KMS-11 (cell line): ENCODE measurements at regions not wholly inside any gene's neighbourhood (a gene's known extent, or its start where the extent isn't known, plus 50 kb on each side); places are given as distances from the start of the nearest gene placed in this dataset.

Source experiments
- H2AFZ ChIP-seq: fragments of 200-600 bp; sonication (generic); 2 replicates; pipeline ENCODE4 v1.6.1; 2016; ENCODE audit warnings: antibody characterized with exemption, mixed run types, low read depth
- H3K27ac ChIP-seq: fragments of 200-600 bp; sonication (generic); 2 replicates; pipeline ENCODE4 v1.6.1; 2016; ENCODE audit warnings: mild to moderate bottlenecking, mixed run types
- H3K27me3 ChIP-seq: fragments of 200-600 bp; sonication (generic); 2 replicates; pipeline ENCODE4 v1.6.1; 2017; ENCODE audit warnings: mild to moderate bottlenecking, low read depth, mixed run types, moderate library complexity; ENCODE audit not compliant: insufficient read depth
- H3K36me3 ChIP-seq: fragments of 200-600 bp; sonication (generic); 2 replicates; pipeline ENCODE4 v1.6.1; 2017; ENCODE audit warnings: mild to moderate bottlenecking, mixed run types; ENCODE audit not compliant: insufficient read depth
- H3K4me1 ChIP-seq: fragments of 200-600 bp; sonication (generic); 2 replicates; pipeline ENCODE4 v1.6.1; 2016; ENCODE audit warnings: mild to moderate bottlenecking, low read depth, mixed run types; ENCODE audit not compliant: poor library complexity, severe bottlenecking
- H3K4me2 ChIP-seq: fragments of 200-600 bp; sonication (generic); 2 replicates; pipeline ENCODE4 v1.7.0; 2016; ENCODE audit warnings: mild to moderate bottlenecking, mixed run types
- H3K4me3 ChIP-seq: fragments of 200-600 bp; sonication (generic); IDR thresholded peaks from 2 replicates; pipeline ENCODE4 v1.6.1; 2017; ENCODE audit warnings: low read depth, low read length, mixed read lengths; ENCODE audit not compliant: insufficient read depth
- H3K79me2 ChIP-seq: fragments of 200-600 bp; sonication (generic); 2 replicates; pipeline ENCODE4 v1.6.1; 2016; ENCODE audit warnings: low read depth, mixed run types; ENCODE audit not compliant: insufficient read depth
- H3K9ac ChIP-seq: fragments of 200-600 bp; sonication (generic); 2 replicates; pipeline ENCODE4 v1.6.1; 2016; ENCODE audit warnings: mild to moderate bottlenecking, mixed run types
- H4K20me1 ChIP-seq: fragments of 200-600 bp; sonication (generic); 2 replicates; pipeline ENCODE4 v1.6.1; 2016; ENCODE audit warnings: mild to moderate bottlenecking, mixed run types; ENCODE audit not compliant: insufficient read depth
- CTCF ChIP-seq: fragments of 200-600 bp; sonication (generic); conservative IDR thresholded peaks from 2 replicates; pipeline ENCODE4 v1.6.1; 2017; ENCODE audit warnings: low read depth, mild to moderate bottlenecking, antibody characterized with exemption, low read length, moderate library complexity, mixed read lengths

- H2AFZ ChIP-seq, result no peak overlapping the region
- no peak overlapping the region for H3K9ac ChIP-seq
- H3K4me2 ChIP-seq, result no peak overlapping the region
- H3K36me3 ChIP-seq, result no peaks in the 10 kb centered on the region
- H3K27ac ChIP-seq, result no peak overlapping the region
- no peaks in the 10 kb centered on the region for H4K20me1 ChIP-seq
- H3K79me2 ChIP-seq, result no peaks in the 10 kb centered on the region
- no peak overlapping the region for H3K4me3 ChIP-seq
- no peaks in the 10 kb centered on the region for H3K27me3 ChIP-seq
- H3K4me1 ChIP-seq, result no peaks in the 10 kb centered on the region
- TF ChIP-seq CTCF, result no peak
These were observed 931.0 kb downstream of the TTLL7 start for GRCh38 chr1:83067954-83068353.

DNA sequence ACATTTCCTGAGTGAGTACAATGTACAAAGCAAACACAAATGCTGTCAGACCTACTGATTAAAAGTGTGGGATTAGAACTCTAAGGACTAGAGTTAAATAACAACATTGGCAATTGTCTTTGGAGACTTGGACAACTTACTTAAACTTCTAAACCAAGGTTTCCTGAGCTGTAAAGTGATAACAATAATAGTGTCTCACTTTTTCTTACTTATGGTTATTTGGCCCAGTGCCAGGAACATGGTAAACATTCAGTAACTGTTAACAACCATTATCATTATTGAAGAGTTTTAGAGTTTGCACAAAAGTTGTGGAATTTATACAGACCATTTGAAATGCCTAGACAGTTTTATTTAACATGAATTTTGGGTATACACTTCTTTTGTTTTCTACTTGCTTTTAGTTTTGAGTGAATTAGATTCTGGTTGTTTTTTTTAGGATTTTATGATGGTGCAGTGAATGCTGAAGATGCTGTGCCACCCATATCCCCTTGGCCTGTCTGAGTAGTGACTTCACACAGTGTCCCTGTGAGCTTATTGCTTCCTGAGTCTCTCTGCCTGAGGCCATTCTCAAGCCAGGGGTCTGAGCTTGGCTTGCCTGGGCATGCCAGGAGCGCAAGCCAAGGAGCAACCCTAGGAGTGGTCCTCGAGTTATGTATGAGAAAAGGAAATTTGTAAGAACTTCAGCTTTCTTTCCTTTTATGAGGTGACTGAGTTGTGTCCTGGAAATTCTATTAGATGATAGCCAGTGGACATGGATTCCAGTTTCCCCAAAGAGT is 932.8 kb downstream of the TTLL7 start:
- Histone ChIP-seq H3K4me1 (no peaks in the 10 kb centered on the region), H3K36me3 (no peaks in the 10 kb centered on the region), H2AFZ (no peak overlapping the region), H3K4me2 (no peak overlapping the region), H4K20me1 (no peaks in the 10 kb centered on the region), H3K9ac (no peak overlapping the region), H3K27ac (no peak overlapping the region), H3K27me3 (no peaks in the 10 kb centered on the region), H3K4me3 (no peak overlapping the region), H3K79me2 (no peaks in the 10 kb centered on the region)
- no peak for TF ChIP-seq CTCF

- H2AFZ ChIP-seq, result no peak overlapping the region
- no peaks in the 10 kb centered on the region for H3K4me1 ChIP-seq
- no peak overlapping the region for H3K4me3 ChIP-seq
- no peak for TF ChIP-seq CTCF
- H4K20me1 ChIP-seq, result no peaks in the 10 kb centered on the region
- H3K36me3 ChIP-seq, result no peaks in the 10 kb centered on the region
- H3K9ac ChIP-seq, result no peak overlapping the region
- H3K4me2 ChIP-seq, result no peak overlapping the region
- no peaks in the 10 kb centered on the region for H3K27me3 ChIP-seq
- H3K27ac ChIP-seq, result no peak overlapping the region
- no peaks in the 10 kb centered on the region for H3K79me2 ChIP-seq
These were observed 934.2 kb downstream of the TTLL7 start for GRCh38 chr1:83064589-83065242.

- H3K4me1 ChIP-seq, result no peaks in the 10 kb centered on the region
- H3K4me2 ChIP-seq, result no peak overlapping the region
- H3K27me3 ChIP-seq, result no peaks in the 10 kb centered on the region
- no peak for TF ChIP-seq CTCF
- H4K20me1 ChIP-seq, result no peaks in the 10 kb centered on the region
- H3K79me2 ChIP-seq, result no peaks in the 10 kb centered on the region
- H2AFZ ChIP-seq, result no peak overlapping the region
- H3K27ac ChIP-seq, result no peak overlapping the region
- no peak overlapping the region for H3K4me3 ChIP-seq
- no peak overlapping the region for H3K9ac ChIP-seq
- no peaks in the 10 kb centered on the region for H3K36me3 ChIP-seq
These were observed 938.1 kb downstream of the TTLL7 start for GRCh38 chr1:83060651-83061390.
